VCaP (cell line): ENCODE measurements at regions not wholly inside any gene's neighbourhood (a gene's known extent, or its start where the extent isn't known, plus 50 kb on each side); places are given as distances from the start of the nearest gene placed in this dataset.

Source experiments
- H3K27ac ChIP-seq: fragments of 450-650 bp; 2 replicates; pipeline ENCODE4 v1.5.1; 2017
- TF ChIP-seq, protein P1 (sequence below): fragments of 450-650 bp; conservative IDR thresholded peaks from 2 replicates; pipeline ENCODE4 v1.5.1; 2017; ENCODE audit warnings: mild to moderate bottlenecking, moderate library complexity

DNA sequence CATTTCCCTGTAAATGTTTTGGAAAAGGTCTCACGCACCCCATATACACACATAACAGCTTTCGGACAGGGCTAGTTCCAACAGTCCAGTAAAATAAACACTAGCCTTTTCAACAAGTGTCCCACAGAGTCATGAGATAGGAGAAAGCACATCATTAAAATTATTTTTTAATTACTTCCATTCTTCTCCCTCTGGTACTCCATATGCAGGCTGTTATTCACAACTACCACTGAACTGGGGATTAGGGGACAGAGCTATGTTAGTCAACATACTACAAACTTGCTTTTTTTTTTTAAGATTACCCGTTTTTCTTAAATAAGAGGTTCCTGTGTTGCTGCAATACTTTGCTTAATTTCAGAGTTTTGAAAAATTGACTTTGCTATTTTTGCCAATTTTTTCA, 576.6 kb upstream of the KCND2 start:
- H3K27ac ChIP-seq, result no peak overlapping the region
- TF ChIP-seq, protein P1, sequence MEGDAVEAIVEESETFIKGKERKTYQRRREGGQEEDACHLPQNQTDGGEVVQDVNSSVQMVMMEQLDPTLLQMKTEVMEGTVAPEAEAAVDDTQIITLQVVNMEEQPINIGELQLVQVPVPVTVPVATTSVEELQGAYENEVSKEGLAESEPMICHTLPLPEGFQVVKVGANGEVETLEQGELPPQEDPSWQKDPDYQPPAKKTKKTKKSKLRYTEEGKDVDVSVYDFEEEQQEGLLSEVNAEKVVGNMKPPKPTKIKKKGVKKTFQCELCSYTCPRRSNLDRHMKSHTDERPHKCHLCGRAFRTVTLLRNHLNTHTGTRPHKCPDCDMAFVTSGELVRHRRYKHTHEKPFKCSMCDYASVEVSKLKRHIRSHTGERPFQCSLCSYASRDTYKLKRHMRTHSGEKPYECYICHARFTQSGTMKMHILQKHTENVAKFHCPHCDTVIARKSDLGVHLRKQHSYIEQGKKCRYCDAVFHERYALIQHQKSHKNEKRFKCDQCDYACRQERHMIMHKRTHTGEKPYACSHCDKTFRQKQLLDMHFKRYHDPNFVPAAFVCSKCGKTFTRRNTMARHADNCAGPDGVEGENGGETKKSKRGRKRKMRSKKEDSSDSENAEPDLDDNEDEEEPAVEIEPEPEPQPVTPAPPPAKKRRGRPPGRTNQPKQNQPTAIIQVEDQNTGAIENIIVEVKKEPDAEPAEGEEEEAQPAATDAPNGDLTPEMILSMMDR, result no peak

DNA sequence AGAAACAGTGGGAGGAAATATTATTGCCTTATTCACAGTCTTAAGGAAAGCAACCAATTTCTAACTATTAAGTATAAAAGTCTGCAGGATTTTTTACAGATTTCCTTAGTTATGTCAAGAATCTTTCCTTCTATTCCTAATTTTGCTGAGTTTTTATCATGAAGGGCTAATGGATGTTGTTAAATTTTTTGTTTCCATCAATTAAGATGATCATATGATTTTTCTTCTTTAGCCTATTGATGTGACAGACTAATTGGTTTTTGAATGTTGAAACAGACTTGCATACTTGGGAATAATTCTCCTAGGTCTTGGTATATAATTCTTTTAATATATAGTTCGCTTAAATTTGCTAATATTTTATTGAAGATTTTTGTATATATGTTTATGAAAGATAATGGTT, 569.1 kb upstream of the KCND2 start:
- TF ChIP-seq, protein P1, result no peak
- H3K27ac ChIP-seq, result no peak overlapping the region

DNA sequence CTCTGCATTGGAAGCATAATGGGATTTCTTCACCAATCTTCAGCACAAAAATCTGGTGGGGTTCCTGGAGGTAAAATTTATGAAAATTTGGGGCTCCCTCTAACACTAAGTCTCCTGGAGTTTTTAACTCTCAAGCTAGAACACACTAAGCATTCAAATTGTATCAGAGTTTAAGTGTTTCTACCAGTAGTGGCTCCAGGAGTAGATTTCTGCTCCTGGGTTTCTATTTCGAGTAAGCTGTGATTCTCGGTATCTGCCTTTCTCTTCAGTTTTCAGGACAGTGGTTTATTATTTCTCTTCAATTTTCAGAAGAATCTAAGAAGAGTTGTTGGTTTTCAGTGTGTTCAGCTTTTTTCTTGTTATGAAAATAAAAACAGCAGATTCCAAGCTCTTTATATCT, 566.4 kb upstream of the KCND2 start:
- TF ChIP-seq, protein P1, result no peak
- H3K27ac ChIP-seq, result no peak overlapping the region

DNA sequence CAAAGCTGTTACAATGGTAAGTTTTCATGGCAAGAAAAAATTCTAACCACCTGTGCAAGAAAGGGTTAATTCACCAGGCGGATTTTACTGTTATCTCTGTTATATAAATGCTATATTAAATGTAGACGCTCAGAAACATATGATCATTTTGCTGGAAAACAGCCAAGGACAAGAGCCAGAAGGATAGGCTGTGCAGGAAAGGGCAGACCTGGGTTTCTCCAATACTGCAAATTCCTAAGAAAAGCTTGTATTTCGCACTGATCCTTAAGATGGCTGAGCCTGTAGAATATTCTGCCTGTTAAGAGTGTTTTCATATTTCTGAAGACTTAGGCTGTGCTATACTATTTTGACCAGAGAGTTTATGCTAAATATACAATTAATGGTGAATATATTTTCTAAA, 564.1 kb upstream of the KCND2 start:
- TF ChIP-seq, protein P1, result no peak
- H3K27ac ChIP-seq, result no peak overlapping the region

DNA sequence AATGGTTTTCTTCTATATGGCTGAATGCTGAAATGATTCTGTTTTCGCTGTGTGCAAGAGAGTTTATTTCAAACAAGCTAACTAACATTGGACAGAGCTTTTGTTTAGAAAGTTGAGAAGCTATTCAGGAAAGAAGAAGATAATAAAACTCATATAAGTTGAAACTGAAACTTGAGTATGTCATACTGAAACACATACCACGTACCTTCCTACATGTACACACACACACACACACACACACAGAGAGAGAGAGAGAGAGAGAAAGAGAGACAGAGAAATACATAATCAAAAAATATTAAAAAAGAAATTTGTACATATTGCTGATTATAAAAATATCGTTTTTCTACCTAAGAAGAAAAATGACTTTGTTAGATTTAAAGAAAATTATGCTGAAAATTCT, 561.9 kb upstream of the KCND2 start:
- TF ChIP-seq, protein P1, result no peak
- H3K27ac ChIP-seq, result no peak overlapping the region

DNA sequence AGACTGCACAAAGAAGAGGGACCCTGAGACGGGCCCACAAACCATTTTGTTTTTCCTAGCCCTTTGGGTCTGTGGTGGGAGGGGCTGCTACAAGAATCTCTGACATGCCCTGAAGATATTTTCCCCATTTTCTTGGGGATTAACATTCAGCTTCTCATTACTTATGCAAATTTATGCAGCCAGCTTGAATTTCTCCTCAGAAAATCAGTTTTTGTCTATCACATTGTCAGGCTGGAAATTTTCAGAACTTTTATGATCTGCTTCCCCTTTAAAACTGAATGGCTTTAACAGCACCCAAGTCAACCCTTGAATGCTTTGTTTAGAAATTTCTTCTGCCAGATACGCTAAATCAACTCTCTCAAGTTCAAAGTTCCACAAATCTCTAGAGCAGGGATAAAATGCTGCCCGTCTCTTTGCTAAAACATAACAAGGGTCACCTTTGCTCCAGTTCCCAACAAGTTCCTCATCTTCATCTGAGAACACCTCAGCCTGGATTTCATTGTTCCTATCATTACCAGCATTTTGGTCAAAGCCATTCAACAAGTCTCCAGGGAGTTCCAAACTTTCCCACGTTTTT, 560.0 kb upstream of the KCND2 start:
- H3K27ac ChIP-seq, result no peak overlapping the region
- TF ChIP-seq, protein P1, result no peak

DNA sequence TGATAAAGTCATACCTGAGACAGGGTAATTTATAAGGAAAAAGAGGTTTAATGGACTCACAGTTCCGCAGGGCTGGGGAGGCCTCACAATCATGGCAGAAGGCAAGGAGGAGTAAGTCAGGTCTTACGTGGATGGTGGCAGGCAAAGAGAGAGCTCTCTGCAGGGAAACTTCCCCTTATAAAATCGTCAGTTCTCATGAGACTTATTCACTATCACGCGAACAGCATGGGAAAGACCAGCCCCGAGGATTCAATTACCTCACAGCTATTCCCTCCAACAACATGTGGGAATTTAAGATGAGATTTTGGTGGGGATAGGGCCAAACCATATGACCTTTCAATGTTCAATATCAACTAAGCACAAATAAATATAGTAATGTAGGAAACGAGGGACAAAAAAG, 559.4 kb upstream of the KCND2 start:
- H3K27ac ChIP-seq, result no peak overlapping the region
- TF ChIP-seq, protein P1, result no peak
